ENCODE measurements at regions not wholly inside any gene's neighbourhood (a gene's known extent, or its start where the extent isn't known, plus 50 kb on each side); places are given as distances from the start of the nearest gene placed in this dataset.

DNA sequence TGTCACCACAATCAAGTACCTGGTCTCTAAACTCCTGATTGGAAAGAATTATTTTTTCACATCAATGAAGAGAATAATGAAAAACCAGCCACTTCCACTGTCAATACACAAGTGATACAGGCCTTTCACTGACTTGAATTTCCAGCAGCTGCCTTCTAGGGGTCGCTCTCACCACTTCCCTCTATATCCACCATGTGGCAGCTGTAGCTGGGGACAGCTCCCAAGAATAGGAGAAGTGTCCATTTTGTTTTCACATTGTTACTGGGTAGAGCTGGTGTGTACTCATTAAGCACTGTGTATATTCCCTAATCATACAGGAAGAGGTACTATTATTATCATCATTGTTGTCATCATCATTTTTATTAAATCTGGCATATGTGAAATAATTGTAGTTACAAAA lies 438.4 kb upstream of the SPTLC3 start:
- TF ChIP-seq REST (IDR thresholded peaks at IDR 0.05; ENCODE audit: low read depth) (no peak), TAF1 (IDR thresholded peaks at IDR 0.05; ENCODE audit: low read depth) (no peak), FOXM1 (IDR thresholded peaks at IDR 0.05; ENCODE audit: borderline replicate concordance, low read depth) (no peak), RAD21 (IDR thresholded peaks at IDR 0.05; ENCODE audit: low read depth) (peak; percentile 21), ZBTB7A (IDR thresholded peaks at IDR 0.05; ENCODE audit: low read depth) (no peak), YY1 (IDR thresholded peaks at IDR 0.05; ENCODE audit: low read depth) (0 out of 2 replicates have a peak, but pooled peaks have one; percentile 34), TEAD4 (IDR thresholded peaks at IDR 0.05) (no peak)
- TF ChIP-seq, protein P1, sequence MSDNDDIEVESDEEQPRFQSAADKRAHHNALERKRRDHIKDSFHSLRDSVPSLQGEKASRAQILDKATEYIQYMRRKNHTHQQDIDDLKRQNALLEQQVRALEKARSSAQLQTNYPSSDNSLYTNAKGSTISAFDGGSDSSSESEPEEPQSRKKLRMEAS (IDR thresholded peaks at IDR 0.05), result no peak

Data from Ishikawa (cell line).